Prostate gland (tissue), 2 donors: ENCODE measurements at regions not wholly inside any gene's neighbourhood (a gene's known extent, or its start where the extent isn't known, plus 50 kb on each side); places are given as distances from the start of the nearest gene placed in this dataset.

Source experiments
- CTCF ChIP-seq, 4 experiments: fragments of 200-600 bp in 2 of 4; fragments of 450-650 bp in 2 of 4; sonication (generic) in 2 of 4; IDR thresholded peaks; 1 replicate in 3 of 4; 2 replicates in 1 of 4; pipeline ENCODE4 v1.5.1; 2016 to 2019; ENCODE audit warnings: antibody characterized with exemption in 4 of 4, mild to moderate bottlenecking in 2 of 4, moderate library complexity in 2 of 4
- POLR2A ChIP-seq: fragments of 450-650 bp; IDR thresholded peaks from one replicate; pipeline ENCODE4 v1.6.1; 2016; ENCODE audit warnings: antibody characterized with exemption, mild to moderate bottlenecking
- POLR2AphosphoS5 ChIP-seq: sonication (generic); formaldehyde crosslinking; IDR thresholded peaks from one replicate; pipeline ENCODE4 v1.6.1; 2017; ENCODE audit warnings: antibody characterized with exemption

- TF ChIP-seq CTCF (IDR thresholded peaks at IDR 0.05) (no peak), POLR2A (no peak), POLR2AphosphoS5 (no peak)
These were observed 107.9 kb downstream of the FAM124B start for GRCh38 chr2:224293976-224294375.
